HG02938 (cell line): ENCODE measurements at regions not wholly inside any gene's neighbourhood (a gene's known extent, or its start where the extent isn't known, plus 50 kb on each side); places are given as distances from the start of the nearest gene placed in this dataset.
"Not testable (repeated sequence)": the region's sequence is repeated elsewhere in the genome, so short reads cannot be mapped to it uniquely, and the experiment has no call there.

ENCODE experiments used
- ATAC-seq: cut with Tn5 transposase; IDR thresholded peaks from one replicate; pipeline ENCODE4 v1.9.1; 2021; ENCODE audit warnings: mild to moderate bottlenecking, moderate library complexity; ENCODE audit not compliant: unreplicated experiment

DNA sequence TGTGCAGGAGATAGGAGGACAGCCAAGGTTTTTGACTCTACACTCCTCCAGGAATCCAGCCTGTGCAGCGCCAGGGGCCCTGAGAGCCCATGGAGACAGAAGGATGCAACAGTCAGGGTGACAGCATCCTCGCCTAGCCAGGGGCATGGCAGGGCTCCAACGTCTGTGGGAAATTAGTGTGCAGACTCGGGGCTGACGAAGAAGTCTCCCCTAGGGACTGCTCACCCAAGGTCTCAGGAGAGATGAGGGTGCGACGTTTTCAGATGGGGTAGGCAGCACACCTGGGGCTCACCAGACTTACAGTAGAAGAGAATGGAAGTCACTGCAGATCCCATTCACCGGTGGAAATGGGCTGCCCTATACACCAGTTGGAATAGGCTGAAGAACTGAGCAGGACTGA is 241.7 kb downstream of the SETD4 start:
- no peak for ATAC-seq

GRCh38 chr21:35814858-35815619 is 245.3 kb downstream of the SETD4 start:
- no peak for ATAC-seq

GRCh38 chr21:35812679-35813078 is 247.6 kb downstream of the SETD4 start:
- no peak for ATAC-seq

DNA sequence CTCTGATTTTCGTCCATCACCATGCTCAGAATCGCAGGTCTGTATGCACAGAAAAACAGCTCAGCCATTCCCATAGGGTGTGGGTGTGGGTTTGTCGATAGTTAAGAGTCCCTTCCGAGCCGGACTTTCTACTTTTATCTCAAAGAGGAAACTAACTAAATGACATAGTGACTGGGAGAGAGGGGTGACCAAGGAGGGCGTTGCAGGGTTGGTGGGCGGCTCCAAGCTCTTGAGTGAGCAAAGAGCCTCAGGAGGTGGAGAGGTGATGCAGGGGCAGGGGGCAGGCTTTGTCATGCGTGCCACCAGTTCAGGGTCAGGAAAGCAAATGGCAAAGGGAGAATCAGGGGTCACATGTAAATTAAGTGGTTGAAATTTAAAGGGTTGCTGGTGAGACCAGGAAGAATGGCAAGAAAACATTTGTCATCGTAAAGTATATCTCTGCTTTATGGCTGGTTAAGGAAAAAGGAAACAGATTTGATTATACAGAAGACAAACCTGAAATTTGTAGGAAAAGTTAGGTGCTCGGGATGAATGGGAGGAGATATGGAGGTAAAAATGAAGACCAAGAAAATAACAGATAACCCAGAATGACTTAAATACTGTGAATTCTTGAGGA is 249.0 kb downstream of the SETD4 start:
- no peak for ATAC-seq

GRCh38 chr21:35810431-35810970 is 249.8 kb downstream of the SETD4 start:
- ATAC-seq: no peak

- no peak for ATAC-seq
These were observed 258.9 kb downstream of the SETD4 start for GRCh38 chr21:35801391-35801790.

GRCh38 chr21:35800796-35801385 is 259.4 kb downstream of the SETD4 start:
- ATAC-seq: not testable (repeated sequence)

DNA sequence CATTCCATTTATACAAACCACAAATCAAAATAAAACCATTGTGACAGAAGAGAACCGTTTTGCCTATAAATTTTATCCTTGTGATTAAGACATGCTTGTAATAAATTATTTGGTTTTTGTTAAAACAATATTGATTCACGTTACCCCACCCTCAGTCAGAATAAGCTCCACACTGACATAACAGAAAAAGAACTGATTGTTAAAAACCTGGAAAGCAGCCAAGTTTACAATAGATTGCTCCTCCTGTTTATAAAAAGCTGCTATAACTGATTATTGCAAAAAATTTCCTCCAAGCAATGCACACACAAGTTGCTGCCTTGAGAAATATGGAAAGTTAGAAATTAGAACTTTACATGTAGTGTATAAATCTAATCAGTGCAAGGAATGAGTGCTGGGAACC is 263.5 kb downstream of the SETD4 start:
- ATAC-seq: no peak

DNA sequence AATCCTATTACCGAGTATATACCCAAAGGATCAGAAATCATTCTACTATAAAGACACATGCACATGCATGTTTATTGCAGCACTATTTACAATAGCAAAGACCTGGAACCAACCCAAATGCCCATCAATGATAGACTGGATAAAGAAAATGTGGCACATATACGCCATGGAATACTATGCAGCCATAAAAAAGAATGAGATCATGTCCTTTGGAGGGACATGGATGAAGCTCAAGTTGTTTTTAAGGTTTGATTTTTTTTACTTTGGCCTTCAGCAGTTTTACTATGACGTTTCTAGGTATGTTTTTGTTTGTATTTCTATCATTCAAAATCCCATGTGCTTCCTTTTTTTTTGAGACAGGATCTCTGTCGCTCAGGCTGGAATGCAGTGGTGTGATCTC is 265.8 kb downstream of the SETD4 start:
- not testable (repeated sequence) for ATAC-seq

DNA sequence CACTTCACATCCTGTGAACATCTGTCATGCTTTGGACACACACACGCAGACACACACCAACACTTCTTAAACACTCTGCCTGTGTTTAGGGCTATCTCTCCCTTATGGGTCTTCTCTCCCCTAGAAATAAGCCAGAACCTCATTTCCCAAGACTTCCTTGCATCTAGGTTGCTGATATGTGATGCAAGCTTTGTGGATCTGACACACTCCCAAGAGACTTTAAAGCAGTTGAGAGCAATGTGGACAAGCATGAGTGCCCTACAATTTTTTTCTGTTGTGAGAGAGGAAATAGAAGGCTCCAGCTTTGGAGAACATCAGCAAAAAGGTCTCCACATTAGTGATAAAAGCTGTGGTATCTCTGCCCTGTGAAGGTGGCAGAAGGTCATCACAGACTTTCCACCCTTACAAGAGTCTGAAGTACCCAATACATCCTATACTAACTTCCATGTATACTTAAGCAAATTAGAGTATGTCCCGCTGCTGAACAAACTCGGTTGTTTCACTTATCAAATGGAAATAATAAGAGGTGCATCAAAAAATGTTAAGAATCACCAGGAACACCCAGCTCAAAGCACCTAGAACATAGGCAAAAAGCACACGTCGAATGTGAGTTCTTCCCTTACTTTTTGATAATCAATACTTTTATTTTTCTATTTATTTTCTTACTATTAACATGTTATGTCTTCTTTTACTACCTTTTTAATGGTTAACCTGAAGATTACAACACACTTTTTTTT is 267.6 kb downstream of the SETD4 start:
- ATAC-seq: no peak

DNA sequence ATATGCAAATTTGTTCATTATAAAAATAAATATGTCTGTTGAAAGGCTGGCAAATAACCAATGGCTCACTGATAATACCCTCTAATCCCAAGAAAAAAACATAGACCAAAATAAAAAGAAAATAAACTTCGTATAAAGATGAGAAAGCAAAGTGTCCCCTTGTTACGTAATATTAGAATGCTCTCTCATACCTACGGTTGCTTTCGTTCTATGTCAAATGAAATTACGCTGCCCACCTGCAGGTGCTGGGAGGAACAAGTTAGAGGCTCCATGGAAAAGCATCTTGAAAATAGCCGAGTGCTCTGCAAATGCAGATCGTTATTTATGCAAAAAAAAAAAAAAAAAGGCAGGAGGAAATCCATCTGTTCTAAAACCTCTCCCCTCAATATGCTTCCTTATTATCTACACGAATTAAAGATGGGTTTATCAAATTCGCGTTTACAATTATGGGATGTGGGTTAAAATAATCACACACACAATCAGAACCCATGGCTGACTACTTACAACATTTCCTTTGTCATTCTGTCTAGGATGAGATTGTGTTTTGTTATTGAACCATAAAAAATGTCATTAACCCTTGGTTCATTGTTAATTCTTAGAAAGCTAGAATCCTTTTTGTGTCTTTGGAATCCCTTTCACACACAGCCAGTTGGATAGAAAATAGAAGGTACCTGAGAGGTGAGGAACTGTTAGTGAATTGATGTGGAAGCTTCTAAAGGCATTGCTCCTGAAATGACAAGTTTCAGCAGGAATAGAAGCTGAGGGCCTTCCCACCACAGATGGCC is 268.6 kb downstream of the SETD4 start:
- ATAC-seq: no peak

DNA sequence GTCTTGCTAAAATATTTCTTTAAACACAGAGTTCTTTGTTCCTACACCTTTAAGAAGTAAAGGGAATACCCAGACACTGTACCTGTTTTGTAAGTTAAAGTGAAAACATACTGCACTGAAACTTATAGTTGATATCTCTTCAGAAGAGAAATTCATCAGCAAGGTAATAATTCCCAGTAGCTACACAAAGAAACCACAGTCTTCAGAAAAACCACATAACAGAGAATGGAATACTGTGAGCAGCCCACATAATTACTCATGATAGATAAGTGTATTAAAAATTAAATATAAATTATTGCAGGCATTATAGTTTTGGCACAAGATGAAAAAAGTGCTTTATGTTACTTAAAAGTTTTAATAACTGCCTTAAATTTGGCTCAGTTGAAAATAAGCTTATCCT is 276.6 kb downstream of the SETD4 start:
- ATAC-seq: no peak

DNA sequence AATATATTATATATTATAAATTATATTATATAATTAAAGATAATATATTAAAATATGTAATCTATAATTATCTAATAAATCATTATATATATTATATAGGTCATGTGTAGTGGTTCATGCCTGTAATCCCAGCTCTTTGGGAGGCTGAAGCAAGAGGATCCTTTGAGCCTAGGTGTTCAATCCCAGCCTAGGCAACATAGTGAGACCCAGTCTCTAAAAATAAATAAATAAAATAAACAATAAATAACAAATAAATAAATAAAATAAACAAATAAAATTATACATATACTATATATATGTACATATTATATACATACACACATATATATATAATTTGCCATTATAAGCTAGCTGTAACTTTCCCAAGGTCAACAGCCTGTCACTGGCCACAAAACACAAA is 277.7 kb downstream of the SETD4 start:
- ATAC-seq: no peak

- no peak for ATAC-seq
These were observed 279.3 kb downstream of the SETD4 start for GRCh38 chr21:35780983-35781382.

DNA sequence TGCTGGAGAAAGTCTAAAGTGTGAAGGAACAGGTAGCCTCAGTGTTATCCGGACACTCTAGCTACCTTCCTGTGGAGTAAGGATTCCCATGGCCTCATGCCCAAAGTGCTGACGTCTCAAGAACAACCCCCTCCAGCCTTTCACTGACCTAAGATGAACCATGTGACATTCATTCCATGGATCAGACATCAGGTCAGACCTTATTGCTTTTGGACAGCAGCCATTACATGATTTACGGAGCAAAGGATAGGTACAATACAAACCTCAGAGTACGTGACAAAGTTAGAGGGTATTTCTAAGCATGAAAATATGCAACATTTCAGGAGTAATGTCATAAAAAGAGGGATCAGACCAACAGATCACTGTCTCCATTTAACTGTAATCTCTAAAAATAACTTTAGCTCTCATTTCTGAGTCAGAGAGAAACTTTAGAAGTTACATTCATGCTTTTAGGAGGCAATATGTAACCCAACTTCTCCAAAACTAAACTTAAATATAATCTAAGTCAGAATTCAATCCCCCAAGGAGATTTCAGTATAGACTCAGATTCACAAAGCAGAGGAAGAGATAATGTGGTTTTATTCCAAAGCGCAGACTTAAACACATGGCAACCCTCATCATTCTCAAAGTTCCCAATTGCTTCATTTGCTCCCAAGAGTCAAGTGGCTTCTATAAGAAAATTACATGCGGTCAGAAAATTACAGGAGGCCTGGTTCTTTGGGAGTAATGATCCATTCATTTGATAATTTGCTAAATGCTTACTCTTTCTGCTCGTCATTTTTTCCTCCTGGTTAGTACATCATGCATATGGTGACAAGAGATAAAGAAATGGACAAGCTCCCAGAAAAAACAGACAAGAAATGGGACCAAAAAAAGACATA is 280.4 kb downstream of the SETD4 start:
- no peak for ATAC-seq

DNA sequence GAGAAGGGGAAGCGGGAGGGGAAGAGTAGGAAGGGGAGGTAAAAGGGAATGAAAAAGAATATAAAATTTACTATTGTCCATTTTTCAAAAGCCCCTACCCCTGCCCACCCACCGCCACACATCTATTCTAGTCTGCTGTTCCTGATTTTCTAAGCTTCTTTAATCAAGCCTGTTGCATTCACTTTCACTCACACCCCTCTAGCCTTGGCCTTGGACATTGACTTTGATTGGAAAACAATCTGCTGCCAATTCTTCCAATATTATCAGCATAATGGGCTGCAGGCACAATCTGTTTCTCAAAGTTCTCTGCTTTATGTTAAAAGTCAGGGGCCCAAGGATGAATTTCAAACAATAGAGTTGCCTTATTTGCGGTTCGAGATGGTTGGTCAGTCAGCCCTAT is 281.2 kb downstream of the SETD4 start:
- ATAC-seq: no peak

DNA sequence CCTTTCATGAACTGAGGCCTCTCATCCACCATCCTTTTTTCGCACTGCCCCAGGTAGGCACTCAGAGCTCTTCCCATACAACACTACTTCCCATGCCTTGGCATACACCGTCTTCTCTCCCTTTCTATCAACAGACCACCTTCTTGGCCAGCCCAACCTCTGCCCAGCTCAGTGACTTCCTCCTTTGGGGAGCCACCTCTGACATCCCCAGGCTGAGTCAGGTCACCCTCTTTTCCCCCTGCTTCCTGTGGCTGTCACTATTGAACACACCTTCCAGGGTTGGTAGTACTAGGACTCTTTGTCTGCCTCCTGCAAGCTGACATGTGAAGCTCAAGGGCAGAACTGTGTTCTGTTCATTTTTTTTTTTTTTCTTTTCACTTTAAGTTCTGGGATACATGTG is 283.2 kb downstream of the SETD4 start:
- no peak for ATAC-seq

DNA sequence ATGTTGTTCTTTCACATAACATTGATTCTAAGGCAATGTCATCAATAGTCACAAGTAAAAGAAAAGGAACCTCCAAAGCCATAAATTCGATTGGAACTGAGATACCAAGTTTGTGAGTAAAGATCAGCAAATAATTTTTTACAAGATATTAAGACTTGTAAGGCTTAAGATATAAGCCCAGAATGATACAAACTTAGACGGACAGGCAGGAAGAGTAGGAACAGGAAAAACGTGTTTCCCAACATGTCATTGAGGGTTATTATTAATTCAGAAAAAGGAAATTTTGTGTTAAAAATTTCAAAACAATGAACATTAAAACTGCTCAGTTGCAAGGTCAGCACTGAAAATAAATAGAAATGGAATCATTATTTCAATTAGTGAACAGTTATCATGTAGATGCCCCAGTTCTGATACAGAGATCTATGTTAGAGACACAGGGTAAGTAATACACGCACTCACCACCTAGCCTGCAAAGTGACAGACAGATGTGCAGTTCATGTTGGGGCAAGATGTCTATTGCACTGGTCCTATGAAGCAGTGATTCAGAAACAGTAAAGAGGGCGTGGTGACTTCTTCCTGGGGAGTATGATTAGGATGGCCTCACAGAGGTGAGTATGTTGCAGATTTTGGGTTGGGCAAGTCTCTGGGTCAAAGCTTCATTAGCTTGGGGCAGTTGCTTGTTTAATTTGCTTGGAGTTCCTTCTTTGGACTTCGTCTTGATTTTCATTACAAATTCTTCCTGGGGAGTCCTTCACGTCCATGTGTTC is 284.4 kb downstream of the SETD4 start:
- no peak for ATAC-seq
